GM19035 (cell line): ENCODE measurements at regions not wholly inside any gene's neighbourhood (a gene's known extent, or its start where the extent isn't known, plus 50 kb on each side); places are given as distances from the start of the nearest gene placed in this dataset.

Experiments
- ATAC-seq: cut with Tn5 transposase; IDR thresholded peaks from one replicate; pipeline ENCODE4 v1.9.1; 2021; ENCODE audit not compliant: unreplicated experiment

DNA sequence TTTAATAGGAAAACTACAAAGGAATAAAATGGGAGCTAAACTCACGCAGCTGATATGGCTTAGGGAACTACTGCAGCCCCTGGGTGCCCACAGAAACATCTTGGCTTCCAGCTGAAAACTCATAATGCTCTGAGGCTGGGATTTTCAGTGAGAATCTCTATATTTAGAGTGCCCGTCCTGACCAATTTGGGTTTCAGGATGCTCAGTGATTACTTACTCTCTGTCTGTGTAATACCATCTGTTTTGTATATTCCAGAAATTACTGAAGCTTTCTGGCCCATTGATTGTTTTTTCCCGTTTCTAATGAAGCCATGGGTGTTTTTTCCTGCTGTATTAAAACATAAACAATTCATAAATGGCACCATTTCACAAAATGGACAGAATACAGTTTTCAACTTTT lies 50.6 kb upstream of the ZNF385D start:
- ATAC-seq: no peak

DNA sequence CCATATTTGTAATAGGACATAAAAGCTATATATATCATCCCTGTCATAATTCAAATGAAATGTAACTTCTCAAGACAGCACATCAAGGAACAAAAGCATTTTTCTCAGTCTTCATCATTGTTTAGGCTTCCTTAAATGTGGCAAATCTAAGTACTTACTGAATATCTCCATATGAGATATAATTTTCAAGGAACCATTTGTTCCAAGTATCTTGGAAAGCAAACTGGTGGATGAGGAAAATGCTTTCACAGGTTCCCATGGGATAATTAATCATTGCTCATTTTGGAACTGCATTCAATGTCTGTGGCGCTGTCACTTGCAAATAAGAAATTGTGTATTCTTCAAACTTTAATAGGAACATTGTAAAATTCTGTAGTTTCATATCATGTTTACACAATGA lies 52.6 kb upstream of the ZNF385D start:
- ATAC-seq: no peak

DNA sequence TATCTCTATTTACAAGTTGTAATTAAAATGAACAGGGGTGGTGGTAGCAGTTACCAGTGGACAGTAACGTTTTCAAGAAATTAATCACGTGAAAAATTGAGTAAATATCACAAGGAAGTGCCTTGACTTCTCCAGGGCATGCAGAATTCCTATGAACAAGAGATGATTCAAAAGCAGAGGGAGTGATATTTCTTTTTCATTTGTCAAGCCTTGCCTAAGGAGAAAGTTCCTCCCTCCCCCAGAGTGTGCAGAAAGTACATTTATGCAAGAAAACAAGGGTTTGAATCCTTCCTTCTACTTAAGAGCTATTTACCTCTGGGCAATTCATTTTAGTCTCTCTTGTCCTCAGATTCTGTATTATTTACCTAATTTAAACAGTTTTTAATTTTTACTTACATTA lies 53.3 kb upstream of the ZNF385D start:
- ATAC-seq: no peak

DNA sequence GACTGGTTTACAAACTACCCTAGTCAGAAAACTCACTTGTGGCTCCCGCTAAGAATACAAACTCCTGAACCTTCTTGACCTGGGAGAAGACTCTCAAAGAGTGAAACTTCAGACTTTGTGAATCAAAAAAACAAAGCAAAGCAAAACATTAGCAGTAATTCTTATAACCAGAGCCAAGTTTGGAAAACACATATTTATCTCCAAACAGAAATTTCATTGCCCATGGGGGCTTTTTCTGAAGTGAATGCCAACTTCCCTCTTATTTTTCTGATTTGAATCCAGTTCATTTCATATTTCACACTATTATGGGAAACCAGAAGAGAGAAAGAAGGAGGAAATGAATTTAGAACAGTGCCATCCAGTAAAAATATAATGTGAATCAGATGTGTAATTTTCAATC lies 55.7 kb upstream of the ZNF385D start:
- ATAC-seq: no peak

DNA sequence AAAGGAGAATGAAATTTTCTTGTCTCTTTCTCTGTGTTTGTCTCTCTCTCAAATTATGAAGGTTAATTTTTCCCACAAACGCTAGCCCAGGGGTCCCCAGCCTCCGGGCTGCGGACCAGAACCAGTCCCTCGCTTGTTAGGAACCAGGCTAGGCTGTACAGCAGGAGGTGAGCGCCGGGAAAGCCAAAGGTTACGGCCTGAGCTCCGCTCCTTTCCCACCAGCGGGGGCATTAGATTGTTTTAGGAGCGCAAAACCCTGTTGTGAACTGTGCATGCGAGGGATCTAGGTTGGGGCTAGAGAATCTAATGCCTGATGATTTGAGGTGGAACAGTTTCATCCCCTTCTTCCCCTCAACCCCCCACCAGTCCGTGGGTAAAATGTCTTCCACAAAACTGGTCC lies 74.7 kb upstream of the ZNF385D start:
- no peak for ATAC-seq

DNA sequence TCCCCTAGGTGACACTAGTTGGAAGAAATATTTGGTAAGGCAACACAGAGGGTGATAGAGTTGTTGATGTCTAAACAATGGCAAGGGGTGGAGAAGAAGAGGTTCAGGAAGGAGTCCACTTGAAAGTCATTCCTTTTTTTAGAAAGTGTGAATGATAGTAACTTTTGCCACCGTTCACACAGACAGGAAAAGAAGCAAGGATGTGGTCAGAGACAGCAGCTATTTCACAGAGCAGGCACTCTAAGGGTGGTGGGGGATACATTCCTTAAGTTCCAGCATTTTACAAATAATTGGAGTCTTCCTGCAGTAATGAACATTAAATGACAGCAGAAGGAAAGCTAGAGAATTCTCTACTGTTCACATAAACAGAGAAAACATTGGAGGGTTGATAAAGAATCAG lies 75.4 kb upstream of the ZNF385D start:
- ATAC-seq: no peak

DNA sequence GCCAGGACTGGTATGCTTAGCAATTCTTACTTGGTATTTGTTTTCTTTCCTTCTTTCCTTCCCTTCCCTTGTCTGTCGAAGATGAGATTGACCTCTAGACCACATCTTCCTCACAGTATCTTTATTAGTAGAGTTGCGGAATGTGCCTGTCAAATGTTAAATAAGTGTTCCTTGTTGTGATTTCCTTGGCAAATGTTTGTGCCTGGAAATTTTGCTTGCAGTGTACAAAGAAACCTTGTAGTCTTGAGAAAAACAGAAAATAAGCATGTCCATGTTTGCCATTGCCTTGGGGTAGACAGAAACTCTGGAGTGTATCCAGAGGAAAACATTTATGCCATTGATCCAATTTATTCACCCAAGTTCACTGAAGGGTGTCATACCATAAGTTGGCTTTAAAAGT lies 79.5 kb upstream of the ZNF385D start:
- no peak for ATAC-seq

DNA sequence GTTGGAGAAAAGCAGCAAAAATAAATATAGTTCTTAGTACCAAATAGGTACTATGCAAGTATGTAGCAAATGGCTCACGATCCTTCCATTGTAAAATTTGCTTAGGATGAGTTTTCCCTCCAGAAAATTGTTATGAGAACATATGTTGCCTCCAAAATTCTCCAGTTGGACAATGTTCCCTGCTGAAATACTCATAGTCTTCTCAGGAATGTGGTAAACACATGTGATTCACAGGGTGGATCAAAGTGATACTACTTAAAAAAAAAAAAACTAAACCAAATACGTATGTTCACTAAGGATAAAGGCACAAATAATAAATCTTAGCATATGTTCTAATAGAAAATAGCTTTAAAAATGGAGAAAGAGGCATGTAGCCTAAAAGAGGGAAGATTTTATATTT lies 84.3 kb upstream of the ZNF385D start:
- ATAC-seq: no peak

DNA sequence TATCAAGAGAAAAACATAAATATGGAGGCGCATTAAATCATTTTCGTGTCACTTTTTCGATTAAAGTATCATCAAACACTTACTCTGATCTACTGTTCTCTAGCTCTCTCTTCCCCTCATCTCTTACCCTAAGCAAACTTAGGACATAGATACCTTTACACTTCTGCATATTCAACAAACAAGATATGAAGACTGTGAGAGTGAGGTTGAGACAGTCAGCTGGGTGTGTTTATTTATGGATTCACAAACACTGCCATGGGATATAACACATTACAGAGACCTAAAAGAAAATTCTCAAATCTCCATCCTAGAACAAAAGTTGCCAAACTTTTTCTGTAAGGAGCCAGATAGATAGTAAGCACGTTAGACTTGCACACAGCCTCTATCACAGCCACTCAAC lies 85.2 kb upstream of the ZNF385D start:
- ATAC-seq: no peak

DNA sequence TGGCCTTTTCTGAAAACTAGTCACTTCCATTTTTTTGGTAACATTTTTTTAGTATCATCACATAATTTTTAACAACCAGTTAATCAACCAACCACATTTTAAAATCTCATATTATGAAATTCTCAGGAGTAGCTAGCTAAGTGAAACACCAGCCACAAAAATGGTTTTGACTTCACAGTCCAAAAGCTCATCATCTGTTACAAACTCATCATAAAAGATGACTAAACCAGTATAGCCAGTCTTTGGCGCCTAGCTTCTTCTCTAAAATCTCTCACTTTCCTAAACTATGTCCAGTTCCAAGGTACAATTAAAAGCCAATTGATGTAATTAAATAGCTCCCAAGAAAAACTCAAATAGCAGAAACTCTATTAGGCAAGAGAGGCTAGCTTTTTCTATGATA lies 88.2 kb upstream of the ZNF385D start:
- no peak for ATAC-seq

DNA sequence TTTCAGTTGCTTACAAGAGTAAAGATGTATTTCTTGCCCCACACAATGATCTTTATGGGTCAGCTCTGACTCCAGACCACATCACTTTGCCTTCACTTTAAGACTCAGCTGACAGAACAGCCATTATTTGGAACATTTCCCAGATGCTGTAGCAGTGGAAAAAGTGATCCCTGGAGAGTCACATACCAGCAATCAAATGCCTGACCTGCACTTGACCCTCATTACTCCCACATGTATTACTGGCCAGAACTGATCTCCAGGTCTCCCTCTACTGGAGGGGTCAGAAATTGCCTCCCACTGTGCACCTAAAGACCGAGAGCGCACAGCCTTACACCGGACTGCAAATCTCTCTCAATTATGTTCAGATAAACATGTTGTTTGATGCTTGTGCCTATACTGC lies 88.6 kb upstream of the ZNF385D start:
- ATAC-seq: no peak

DNA sequence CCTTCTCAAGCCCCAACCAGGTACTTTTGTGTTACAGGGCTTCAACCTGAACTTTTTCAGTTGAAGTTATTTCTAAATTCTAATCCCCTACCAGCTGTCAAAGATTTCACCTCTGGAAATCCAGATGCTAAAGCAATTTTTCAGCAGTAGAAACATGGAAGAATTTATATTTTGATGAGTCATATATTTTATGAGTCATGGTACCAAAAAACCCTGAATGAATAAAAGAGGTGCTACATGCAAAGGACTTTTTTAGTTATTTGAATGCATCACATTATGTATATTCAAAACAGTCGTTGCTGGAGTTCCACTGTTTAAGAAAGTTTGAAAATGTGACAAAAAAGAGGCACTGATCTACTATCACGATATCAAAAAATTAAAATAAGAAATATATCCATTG lies 96.0 kb upstream of the ZNF385D start:
- no peak for ATAC-seq

DNA sequence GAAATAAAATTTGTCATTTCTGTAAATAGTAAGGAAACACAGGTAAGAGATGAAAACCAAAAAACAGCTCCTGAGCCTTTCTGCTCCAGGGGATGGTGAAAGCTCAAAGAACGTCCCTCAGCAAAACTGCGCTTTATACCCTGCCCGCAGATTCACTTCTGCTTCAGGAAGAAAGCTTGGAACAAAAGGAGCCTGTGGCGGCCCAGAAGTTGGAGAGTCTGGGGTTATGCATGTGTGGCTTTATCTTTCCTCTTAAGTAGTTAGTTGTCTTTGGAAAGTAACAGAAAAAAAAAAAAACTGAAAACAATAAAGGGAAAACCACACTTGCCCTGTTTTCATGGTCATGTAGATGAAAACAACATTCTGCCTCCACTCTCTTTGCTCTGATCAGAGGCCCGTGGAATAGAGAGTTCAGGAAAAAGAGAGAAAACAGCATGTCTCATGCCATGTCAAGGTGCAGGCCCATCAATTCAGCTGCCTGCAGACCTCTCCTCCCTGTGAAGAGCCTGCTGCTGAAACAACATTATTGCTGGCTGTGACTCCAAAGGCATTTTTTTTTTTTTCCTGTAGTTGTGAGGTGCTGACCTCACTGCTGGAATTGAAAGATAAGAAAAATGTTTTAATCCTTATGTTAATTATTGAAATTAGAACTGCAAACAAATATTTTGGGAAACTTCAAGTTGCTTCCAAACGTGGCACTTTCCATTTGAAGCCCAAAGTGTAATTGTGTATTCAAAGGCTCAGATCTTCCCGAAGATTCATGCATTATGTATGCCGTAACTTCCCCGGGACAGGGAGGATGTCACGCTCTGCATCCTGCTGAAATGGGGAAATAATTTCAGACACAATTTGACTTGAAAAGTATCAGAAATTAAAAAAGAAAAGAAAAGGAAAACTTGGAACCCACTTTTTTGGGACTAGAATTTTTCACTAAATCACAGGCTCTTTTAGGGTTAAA lies 108.4 kb upstream of the ZNF385D start:
- ATAC-seq: no peak

DNA sequence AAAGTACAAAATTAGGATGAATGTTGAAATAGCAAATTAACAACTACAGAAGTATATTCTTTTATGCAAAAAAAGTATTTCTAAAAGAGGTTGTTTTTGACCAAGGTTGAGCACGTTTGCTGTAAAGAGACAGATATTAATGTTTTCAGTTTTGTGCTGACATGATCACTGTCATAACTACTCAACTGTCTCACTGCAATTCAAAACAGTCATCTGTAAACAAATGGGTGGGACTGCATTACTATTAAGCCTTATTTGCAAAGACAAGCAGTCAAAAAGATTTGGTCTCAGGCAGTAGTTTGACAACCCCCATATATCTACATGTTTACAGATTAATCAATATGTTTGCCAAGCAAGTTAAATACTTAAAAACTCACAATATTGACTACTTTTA lies 109.1 kb upstream of the ZNF385D start:
- ATAC-seq: no peak

DNA sequence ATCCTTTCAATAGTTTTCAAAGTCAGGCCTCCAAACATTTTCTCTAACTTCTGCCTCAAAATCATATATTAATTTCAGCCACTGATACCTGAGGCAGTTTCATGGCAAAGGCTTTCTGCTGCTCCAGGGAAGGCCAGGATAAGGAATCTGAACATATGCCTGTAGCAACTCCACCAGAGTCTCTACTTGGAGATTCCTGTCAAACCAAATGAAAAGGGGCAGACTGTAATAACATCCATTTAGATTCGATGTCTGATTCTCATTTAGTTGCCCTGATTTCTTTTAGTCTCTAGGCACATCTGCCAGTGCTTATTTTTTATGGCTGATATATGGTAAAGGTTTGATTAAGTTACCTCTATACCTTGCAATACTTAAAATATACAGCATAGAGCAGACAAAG lies 109.6 kb upstream of the ZNF385D start:
- no peak for ATAC-seq

DNA sequence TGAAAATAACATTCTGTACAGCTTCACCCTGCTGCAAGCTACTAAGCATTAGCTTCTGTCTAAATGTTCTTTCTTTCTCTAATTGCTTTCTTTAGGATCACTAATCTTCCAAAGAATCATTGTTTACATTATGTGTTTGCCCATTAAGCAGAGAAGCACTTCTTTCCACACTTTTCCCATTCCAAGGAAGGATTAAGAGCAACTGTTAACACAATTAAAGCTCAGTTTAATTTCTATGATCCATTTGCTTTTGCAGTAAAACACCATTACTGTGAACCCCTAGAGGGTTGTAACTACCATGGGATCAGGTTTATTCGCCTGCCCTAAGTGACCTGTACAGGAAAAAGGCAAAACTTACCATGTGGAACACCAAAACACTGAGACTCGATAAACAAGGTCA lies 125.8 kb upstream of the ZNF385D start:
- no peak for ATAC-seq

DNA sequence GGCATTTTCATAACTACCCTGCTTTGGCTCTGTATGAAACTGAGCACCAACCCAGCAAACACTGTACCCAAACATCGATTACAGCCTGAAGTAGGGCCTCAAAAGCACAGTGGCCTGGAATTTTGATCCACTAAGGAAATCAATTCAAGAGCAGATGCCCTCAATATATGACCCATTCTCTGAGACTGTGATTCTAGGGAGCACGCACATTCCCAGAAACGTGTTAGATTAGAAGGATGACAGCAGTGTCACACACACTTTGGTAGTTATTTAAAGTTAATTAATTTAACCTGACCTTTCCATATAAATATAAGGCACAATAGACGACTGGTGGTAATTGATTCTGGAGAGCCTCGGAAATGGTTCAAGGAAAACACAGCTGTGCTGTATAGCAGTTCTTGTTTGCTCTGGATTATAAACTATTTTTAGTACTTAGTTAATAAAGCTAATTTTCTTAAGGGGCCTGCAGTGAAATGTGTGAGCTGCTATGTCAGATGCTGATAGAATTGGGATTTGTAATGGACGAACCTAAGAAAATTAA lies 126.3 kb upstream of the ZNF385D start:
- ATAC-seq: no peak

DNA sequence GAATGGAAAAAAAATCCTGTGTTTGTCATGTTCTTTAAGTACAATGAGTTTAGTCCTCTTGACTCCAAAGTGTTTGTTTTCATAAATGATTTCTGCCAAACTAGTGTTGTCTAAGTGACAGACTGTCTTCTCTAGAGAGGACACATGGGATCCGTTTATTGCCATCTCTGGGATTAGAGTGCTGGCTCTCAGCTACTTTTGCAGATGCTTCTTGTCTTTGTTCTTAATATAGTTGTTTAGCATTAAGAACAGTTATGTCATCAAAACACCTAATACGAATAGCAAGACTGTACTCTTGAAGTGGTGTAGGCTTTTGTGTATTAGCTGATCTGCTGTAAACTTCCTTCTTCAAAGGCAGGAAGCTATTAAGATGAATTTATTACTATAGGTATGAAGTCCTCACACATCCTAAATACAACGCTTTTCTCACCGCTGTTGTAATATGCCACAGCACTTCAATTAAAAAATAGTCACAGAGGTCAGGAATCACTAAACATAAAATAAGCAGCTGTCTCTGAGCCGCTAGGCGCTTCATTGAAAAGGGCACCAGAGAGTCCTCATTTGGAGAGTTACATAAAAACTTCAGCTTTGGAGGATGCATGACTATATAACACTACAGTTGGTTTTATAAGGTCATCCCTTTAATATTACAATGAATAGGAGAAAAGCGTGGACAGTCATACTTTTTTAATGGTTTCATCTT lies 128.3 kb upstream of the ZNF385D start:
- no peak for ATAC-seq

DNA sequence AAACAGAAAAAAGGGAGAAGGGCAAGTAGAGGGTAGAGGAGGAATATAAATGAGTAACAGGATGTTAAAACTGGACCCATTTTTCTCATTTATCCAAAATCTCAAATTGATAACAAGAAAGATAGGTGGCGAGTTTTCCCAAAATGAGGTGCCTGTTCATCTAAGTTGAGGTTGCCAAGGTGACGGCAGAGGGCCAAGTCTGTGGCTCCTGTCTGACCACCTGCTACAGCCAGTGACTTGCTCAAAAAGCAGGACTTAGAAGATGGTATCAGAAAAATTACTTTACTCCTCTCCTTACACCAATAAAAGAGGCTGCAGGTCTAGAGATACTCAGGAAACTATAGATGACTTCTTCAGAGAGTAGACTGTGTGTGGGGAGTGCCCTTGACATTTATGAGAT lies 137.6 kb upstream of the ZNF385D start:
- ATAC-seq: no peak

DNA sequence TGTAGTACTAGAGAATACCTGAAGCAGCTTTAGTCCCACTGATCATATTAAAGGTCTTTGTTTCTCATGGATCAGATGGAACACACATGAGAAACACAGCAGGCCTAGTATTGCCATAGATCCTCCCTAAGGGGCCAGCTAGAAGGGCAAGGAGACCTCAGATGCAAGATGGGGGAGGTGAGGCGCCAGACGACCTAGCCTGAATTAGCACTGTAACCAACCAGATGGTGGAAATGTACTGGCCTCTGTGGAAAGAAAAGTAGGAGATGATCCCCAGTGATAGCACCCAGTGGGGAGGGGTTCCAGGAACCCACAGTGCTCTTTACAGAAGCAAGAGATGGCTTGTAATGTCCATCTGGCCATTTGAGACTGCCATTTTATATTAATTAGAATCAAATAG lies 138.2 kb upstream of the ZNF385D start:
- no peak for ATAC-seq

DNA sequence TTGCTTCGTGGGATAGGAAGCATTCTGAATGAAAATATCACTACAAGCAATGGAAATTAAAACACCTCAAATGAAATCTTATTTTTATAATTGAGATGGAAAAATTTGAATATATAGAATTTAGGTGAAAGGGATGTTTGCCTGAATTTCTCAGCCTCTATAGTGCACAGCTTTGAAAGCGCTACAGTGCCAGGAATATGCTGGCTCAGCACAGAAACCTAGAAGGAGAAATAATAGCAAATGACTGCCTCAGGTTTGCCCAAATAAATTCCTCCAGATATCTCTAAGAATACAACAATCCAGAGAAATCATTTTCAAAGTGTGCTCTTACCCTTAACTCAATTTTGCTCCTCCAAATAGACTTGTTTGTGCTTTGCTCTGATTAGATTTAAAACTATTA lies 141.1 kb upstream of the ZNF385D start:
- ATAC-seq: no peak

DNA sequence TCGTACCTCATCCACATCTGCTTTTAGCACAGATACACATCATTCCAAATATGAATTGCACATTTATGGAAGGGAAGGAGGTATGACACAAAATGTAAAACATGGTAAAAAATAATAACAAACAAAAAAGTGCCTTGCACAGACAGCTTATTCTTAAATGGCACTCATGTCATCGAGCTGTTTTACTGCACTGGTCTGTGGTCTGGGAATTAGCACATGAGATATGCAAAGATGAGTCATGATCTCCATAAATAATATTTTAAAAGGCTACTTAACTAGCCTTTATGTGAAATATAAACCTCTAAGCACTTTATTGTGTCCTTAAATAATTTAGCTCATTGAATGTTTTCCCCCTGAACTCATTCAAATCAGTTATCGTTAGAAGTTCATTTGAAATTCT lies 142.2 kb upstream of the ZNF385D start:
- no peak for ATAC-seq
